Immature natural killer cell (primary cell): ENCODE measurements at regions not wholly inside any gene's neighbourhood (a gene's known extent, or its start where the extent isn't known, plus 50 kb on each side); places are given as distances from the start of the nearest gene placed in this dataset.

ENCODE experiments used
- DNase-seq, 3 donors: peaks; one replicate each; pipeline ENCODE4 v3.0.0; 2022; ENCODE audit warnings: mixed read lengths in 1 of 3
- H3K27ac Mint-ChIP-seq, 6 donors: one replicate each; pipeline ENCODE4 v1.8.0; 2020; ENCODE audit warnings: mixed read lengths in 6 of 6, mild to moderate bottlenecking in 5 of 6, inconsistent platforms in 4 of 6, moderate library complexity in 3 of 6
- H3K27me3 Mint-ChIP-seq, 3 donors: one replicate each; pipeline ENCODE4 v1.8.0; 2020 to 2021; ENCODE audit warnings: low read depth in 3 of 3, mild to moderate bottlenecking in 3 of 3, mixed read lengths in 3 of 3, moderate library complexity in 3 of 3, inconsistent platforms in 1 of 3
- H3K36me3 Mint-ChIP-seq, 3 donors: one replicate each; pipeline ENCODE4 v1.8.0; 2020; ENCODE audit warnings: mixed read lengths in 3 of 3, inconsistent platforms in 2 of 3, mild to moderate bottlenecking in 2 of 3
- H3K4me1 Mint-ChIP-seq, 2 donors: one replicate each; pipeline ENCODE4 v1.8.0; 2020; ENCODE audit warnings: inconsistent platforms in 2 of 2, mild to moderate bottlenecking in 2 of 2, mixed read lengths in 2 of 2, moderate library complexity in 1 of 2
- H3K4me3 Mint-ChIP-seq, 5 donors: one replicate each; pipeline ENCODE4 v1.8.0; 2020; ENCODE audit warnings: mild to moderate bottlenecking in 5 of 5, mixed read lengths in 5 of 5, inconsistent platforms in 3 of 5, moderate library complexity in 3 of 5
- H3K9me3 Mint-ChIP-seq, 6 donors: one replicate each; pipeline ENCODE4 v1.8.0; 2020; ENCODE audit warnings: mild to moderate bottlenecking in 6 of 6, mixed read lengths in 6 of 6, inconsistent platforms in 4 of 6, moderate library complexity in 3 of 6

GRCh38 chr3:182179631-182180030 is 467.9 kb downstream of the SOX2 start:
- Mint-ChIP-seq H3K36me3 (no peaks in the 10 kb centered on the region), H3K4me3 (no peak overlapping the region), H3K9me3 (peaks cover 0 to 24% (median 3%) of the 10 kb centered on the region in 6 donors), H3K4me1 (no peaks in the 10 kb centered on the region), H3K27me3 (peaks cover 0 to 4% (median 1%) of the 10 kb centered on the region in 3 donors), H3K27ac (no peak overlapping the region)
- no peak for DNase-seq

- Mint-ChIP-seq H3K36me3 (no peaks in the 10 kb centered on the region), H3K27ac (no peak overlapping the region), H3K4me1 (no peaks in the 10 kb centered on the region), H3K9me3 (peaks cover 0 to 26% (median 3%) of the 10 kb centered on the region in 6 donors), H3K4me3 (no peak overlapping the region), H3K27me3 (peaks cover 0 to 4% (median 1%) of the 10 kb centered on the region in 3 donors)
- no peak for DNase-seq
Observed at GRCh38 chr3:182180654-182181385, 469.1 kb downstream of the SOX2 start.

GRCh38 chr3:182182531-182182968 is 470.8 kb downstream of the SOX2 start:
- Mint-ChIP-seq H3K27ac (no peak overlapping the region), H3K4me1 (no peaks in the 10 kb centered on the region), H3K36me3 (no peaks in the 10 kb centered on the region), H3K27me3 (peaks cover 0 to 4% (median 1%) of the 10 kb centered on the region in 3 donors), H3K9me3 (peaks cover 0 to 34% (median 5%) of the 10 kb centered on the region in 6 donors), H3K4me3 (no peak overlapping the region)
- no peak for DNase-seq

GRCh38 chr3:182183716-182184430 is 472.1 kb downstream of the SOX2 start:
- no peak for DNase-seq
- Mint-ChIP-seq H3K36me3 (no peaks in the 10 kb centered on the region), H3K9me3 (peaks cover 0 to 34% (median 7%) of the 10 kb centered on the region in 6 donors), H3K27me3 (peaks cover 0 to 4% (median 0%) of the 10 kb centered on the region in 3 donors), H3K4me1 (no peaks in the 10 kb centered on the region), H3K4me3 (no peak overlapping the region), H3K27ac (no peak overlapping the region)

GRCh38 chr3:182185313-182185712 is 473.6 kb downstream of the SOX2 start:
- H3K9me3 Mint-ChIP-seq, result peaks cover 0 to 28% (median 7%) of the 10 kb centered on the region in 6 donors
- no peaks in the 10 kb centered on the region for H3K4me1 Mint-ChIP-seq
- no peak overlapping the region for H3K27ac Mint-ChIP-seq
- DNase-seq, result no peak
- no peak overlapping the region for H3K4me3 Mint-ChIP-seq
- peaks cover 0 to 2% (median 0%) of the 10 kb centered on the region in 3 donors for H3K27me3 Mint-ChIP-seq
- no peaks in the 10 kb centered on the region for H3K36me3 Mint-ChIP-seq

GRCh38 chr3:182190056-182190455 is 478.3 kb downstream of the SOX2 start:
- DNase-seq, result no peak
- Mint-ChIP-seq H3K4me3 (no peak overlapping the region), H3K27ac (no peak overlapping the region), H3K4me1 (no peaks in the 10 kb centered on the region), H3K27me3 (peaks cover 0 to 2% (median 0%) of the 10 kb centered on the region in 3 donors), H3K9me3 (peaks cover 3 to 14% (median 6%) of the 10 kb centered on the region in 6 donors), H3K36me3 (no peaks in the 10 kb centered on the region)

GRCh38 chr3:182198345-182198744 is 486.6 kb downstream of the SOX2 start:
- Mint-ChIP-seq H3K4me3 (no peak overlapping the region), H3K27me3 (peaks cover 0 to 1% (median 0%) of the 10 kb centered on the region in 3 donors), H3K27ac (no peak overlapping the region), H3K36me3 (no peaks in the 10 kb centered on the region), H3K9me3 (peaks cover 2 to 23% (median 7%) of the 10 kb centered on the region in 6 donors), H3K4me1 (no peaks in the 10 kb centered on the region)
- DNase-seq, result no peak

- H3K27me3 Mint-ChIP-seq, result peaks cover 0 to 3% (median 1%) of the 10 kb centered on the region in 3 donors
- no peaks in the 10 kb centered on the region for H3K4me1 Mint-ChIP-seq
- DNase-seq, result no peak
- no peak overlapping the region for H3K4me3 Mint-ChIP-seq
- H3K9me3 Mint-ChIP-seq, result peaks cover 0 to 17% (median 11%) of the 10 kb centered on the region in 6 donors
- H3K36me3 Mint-ChIP-seq, result no peaks in the 10 kb centered on the region
- no peak overlapping the region for H3K27ac Mint-ChIP-seq
Observed at GRCh38 chr3:182201456-182202168, 489.9 kb downstream of the SOX2 start.

- no peak overlapping the region for H3K4me3 Mint-ChIP-seq
- H3K27me3 Mint-ChIP-seq, result peaks cover 0 to 4% (median 0%) of the 10 kb centered on the region in 3 donors
- no peak for DNase-seq
Observed at GRCh38 chr3:182212479-182213076, 500.9 kb downstream of the SOX2 start.

GRCh38 chr3:182214416-182214815 is 502.7 kb downstream of the SOX2 start:
- Mint-ChIP-seq H3K4me1 (no peaks in the 10 kb centered on the region), H3K9me3 (peaks cover 0 to 8% (median 3%) of the 10 kb centered on the region in 6 donors), H3K27me3 (peaks cover 0 to 4% (median 0%) of the 10 kb centered on the region in 3 donors), H3K27ac (no peak overlapping the region), H3K4me3 (no peak overlapping the region), H3K36me3 (no peaks in the 10 kb centered on the region)
- no peak for DNase-seq

More at GRCh38 chr3:182212479-182213076, 500.9 kb downstream of the SOX2 start:
- Mint-ChIP-seq H3K9me3 (peaks cover 0 to 8% (median 0%) of the 10 kb centered on the region in 6 donors), H3K36me3 (no peaks in the 10 kb centered on the region), H3K27ac (no peak overlapping the region), H3K4me1 (no peaks in the 10 kb centered on the region)

GRCh38 chr3:182215881-182216280 is 504.2 kb downstream of the SOX2 start:
- no peak for DNase-seq
- Mint-ChIP-seq H3K36me3 (no peaks in the 10 kb centered on the region), H3K4me1 (no peaks in the 10 kb centered on the region), H3K27ac (no peak overlapping the region), H3K4me3 (no peak overlapping the region), H3K27me3 (peaks cover 0 to 4% (median 0%) of the 10 kb centered on the region in 3 donors), H3K9me3 (peaks cover 0 to 6% (median 2%) of the 10 kb centered on the region in 6 donors)

GRCh38 chr3:182216311-182216970 is 504.7 kb downstream of the SOX2 start:
- DNase-seq, result no peak
- H3K36me3 Mint-ChIP-seq, result no peaks in the 10 kb centered on the region
- H3K27me3 Mint-ChIP-seq, result peaks cover 0 to 4% (median 0%) of the 10 kb centered on the region in 3 donors

GRCh38 chr3:182220013-182220412 is 508.3 kb downstream of the SOX2 start:
- Mint-ChIP-seq H3K9me3 (peaks cover 0 to 5% (median 2%) of the 10 kb centered on the region in 6 donors), H3K27ac (no peak overlapping the region), H3K4me3 (no peak overlapping the region), H3K36me3 (no peaks in the 10 kb centered on the region), H3K4me1 (no peaks in the 10 kb centered on the region), H3K27me3 (peaks cover 0 to 2% (median 0%) of the 10 kb centered on the region in 3 donors)
- DNase-seq, result no peak

More at GRCh38 chr3:182216311-182216970, 504.7 kb downstream of the SOX2 start:
- H3K4me1 Mint-ChIP-seq, result no peaks in the 10 kb centered on the region
- no peak overlapping the region for H3K4me3 Mint-ChIP-seq
- no peak overlapping the region for H3K27ac Mint-ChIP-seq
- H3K9me3 Mint-ChIP-seq, result peaks cover 0 to 6% (median 2%) of the 10 kb centered on the region in 6 donors
